B cell (primary cell): ENCODE measurements at regions not wholly inside any gene's neighbourhood (a gene's known extent, or its start where the extent isn't known, plus 50 kb on each side); places are given as distances from the start of the nearest gene placed in this dataset.

Experiments used
- CTCF ChIP-seq: fragments of 200-600 bp; IDR thresholded peaks from one replicate; pipeline ENCODE4 v1.8.0; 2022; ENCODE audit warnings: antibody characterized with exemption, mild to moderate bottlenecking
- EZH2 ChIP-seq: IDR thresholded peaks from 2 replicates; pipeline ENCODE4 v1.6.1; 2012; ENCODE audit warnings: borderline replicate concordance, low read depth, mild to moderate bottlenecking, moderate library complexity, low read length; ENCODE audit not compliant: insufficient read depth, poor library complexity, severe bottlenecking

DNA sequence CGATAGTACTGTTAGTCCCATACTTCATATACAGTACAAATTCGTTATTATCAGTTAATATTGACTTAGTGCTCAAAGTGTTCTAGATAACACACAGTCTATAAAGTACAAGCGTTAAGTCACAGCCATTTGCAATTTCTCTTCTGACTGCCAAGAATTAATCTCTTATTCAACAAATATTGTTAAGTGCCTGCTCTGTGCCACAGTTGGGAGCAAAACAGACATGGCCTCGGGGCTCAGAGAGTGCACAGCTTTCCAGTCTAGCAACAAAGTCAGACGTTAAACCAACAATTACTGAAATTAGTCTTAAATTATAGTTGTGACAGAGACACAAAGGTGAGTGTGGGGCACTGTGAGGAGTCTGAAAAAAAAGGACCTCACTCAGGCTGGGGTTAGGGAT is 113.0 kb upstream of the DPP6 start:
- no peak for TF ChIP-seq CTCF
- TF ChIP-seq EZH2: no peak
